ENCODE measurements at regions not wholly inside any gene's neighbourhood (a gene's known extent, or its start where the extent isn't known, plus 50 kb on each side); places are given as distances from the start of the nearest gene placed in this dataset.

DNA sequence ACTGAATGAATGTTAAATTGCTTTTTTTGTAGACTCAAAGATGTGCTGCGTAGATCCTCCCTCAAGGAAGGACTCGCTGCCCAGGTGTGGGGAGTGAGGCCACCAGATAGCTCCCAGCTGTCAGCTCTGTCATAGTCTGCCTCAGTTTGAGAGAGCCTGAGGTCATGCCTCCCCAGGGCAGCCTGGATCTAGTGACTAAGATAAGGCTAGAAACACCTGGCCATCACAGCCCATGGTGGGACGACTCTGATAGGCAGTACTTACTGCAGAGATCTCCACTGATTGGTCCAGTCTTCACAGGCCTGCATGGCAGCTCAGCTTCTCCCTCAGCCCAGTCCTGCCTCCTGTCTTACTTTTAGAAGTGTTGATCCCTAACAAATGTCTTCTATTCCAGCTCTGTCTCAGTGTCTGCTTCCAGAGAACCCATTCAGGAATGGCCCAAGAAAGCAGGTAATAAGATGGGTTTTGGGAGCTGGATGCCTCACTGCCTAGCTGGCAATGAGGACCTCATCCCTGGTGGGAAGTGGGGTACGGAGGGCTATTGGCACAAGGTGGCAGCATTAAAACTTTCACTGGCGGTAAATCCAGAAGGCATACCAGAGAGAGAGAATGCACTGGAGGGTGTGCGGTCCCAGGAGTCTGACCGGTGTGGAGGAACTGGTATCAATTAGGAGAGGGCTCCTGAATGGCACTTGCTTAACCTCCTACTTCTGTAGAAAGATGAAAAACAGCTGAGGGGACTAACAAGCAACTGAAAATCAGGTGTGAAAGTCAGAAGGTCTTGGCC, 55.3 kb upstream of the GPR37L1 start:
- no peak for DNase-seq

DNA sequence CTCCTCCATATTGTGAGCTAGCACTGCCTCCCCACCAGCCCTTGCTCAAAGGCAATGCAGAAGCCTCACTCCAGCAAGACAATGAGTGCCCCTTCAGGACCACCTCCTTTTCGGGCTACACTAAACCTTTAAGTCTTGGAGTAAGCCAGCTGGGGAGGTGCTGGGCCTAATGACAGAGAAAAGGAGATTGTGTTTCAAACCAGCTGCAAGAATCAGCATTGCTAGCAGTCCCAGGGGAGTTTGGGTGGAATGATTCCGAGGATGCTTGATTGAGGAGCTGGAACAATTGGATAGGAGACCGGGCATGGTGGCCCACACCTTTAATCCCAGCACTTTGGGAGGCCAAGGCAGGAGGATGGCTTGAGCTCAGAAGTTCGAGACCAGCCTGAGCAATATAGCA, 54.1 kb upstream of the GPR37L1 start:
- no peak for DNase-seq

DNA sequence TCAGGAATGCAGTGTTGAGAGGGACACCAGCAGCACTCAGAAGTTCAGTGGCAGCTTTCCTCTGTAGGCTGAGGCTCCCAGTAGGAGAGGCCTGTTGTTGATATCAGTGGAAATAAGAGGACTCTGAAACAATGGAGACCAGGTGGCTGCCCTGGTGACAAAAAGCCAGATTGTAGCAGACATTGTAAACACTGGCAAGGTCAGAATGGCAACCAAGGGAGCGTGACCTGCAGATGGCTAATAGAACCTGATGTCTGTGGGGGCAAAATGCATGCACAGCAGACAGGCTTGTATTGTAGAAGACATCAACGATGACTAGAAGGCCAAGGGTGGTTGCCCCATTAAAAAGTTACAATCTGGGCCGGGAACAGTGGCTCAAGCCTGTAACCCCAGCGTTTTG, 53.1 kb upstream of the GPR37L1 start:
- DNase-seq, result peak; percentile 49

DNA sequence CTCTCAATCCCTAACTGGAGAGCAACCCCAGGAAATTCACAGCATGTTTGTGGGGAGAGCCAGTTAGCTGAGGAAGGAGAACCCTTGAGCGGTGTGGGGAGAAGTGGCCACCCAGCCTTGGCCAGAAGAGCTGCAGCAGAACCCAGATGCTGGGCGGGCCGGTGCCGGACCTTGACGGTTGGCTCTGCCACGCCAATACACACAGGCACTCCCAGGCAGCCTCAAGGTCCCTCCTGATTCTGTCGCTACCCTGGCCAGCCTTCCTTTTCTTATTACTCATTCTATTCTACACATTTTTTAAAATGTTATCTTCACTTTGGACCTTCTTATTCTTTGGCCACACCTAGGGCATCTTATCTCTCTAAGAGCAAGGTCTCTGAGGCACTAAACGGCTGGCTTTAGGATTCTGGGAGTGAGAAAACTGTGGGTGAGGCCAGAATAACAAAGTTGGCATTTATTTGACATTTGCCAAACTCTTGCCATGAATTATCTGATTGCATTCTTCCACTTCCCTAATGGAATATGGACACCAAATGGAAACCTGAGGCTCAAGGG, 50.4 kb upstream of the GPR37L1 start:
- no peak for DNase-seq
